HCT116 (cell line): ENCODE measurements at regions not wholly inside any gene's neighbourhood (a gene's known extent, or its start where the extent isn't known, plus 50 kb on each side); places are given as distances from the start of the nearest gene placed in this dataset.

ENCODE experiments used
- ATAC-seq: fragments of 200-7000 bp; cut with Tn5 transposase; 2 replicates; pipeline ENCODE4 v1.9.1; 2020; ENCODE audit warnings: mild to moderate bottlenecking, moderate library complexity
- BruUV-seq: library from RNA; stranded (reverse); fragments of 400-500 nt; replicated peaks from 2 replicates; lab custom pipeline; 2021; lab: Mats Ljungman, UMichigan
- CTCF ChIA-PET: fragments of 300-600 bp; sonication (Branson Sonifier 250); formaldehyde crosslinking; loops from one replicate; lab custom pipeline; 2021; ENCODE audit warnings: antibody characterized with exemption; lab: Charles Lee
- POLR2A ChIA-PET: fragments of 300-600, 350-600 bp; sonication (Branson Sonifier 250); formaldehyde crosslinking; loops from one replicate; lab custom pipeline; 2021; ENCODE audit warnings: antibody characterized with exemption; lab: Charles Lee
- RAD21 ChIA-PET, 2 experiments: fragments of 300-600 bp; sonication (Branson Sonifier 250); formaldehyde crosslinking; loops; one replicate each; lab custom pipeline; 2023; ENCODE audit warnings: low total read pairs in 2 of 2; ENCODE audit not compliant: uncharacterized antibody in 2 of 2, unreplicated experiment in 2 of 2, low non-redundant PET in 1 of 2; lab: Charles Lee
- DNase-seq: peaks from one replicate; pipeline ENCODE4 v3.0.0-alpha.2; 2010; ENCODE audit warnings: low read depth, low spot score
- H2AFZ ChIP-seq: fragments of 200-600 bp; shearing (Covaris generic), sonication (generic); 2 replicates; pipeline ENCODE4 v1.6.1; 2017; ENCODE audit warnings: low read depth, mixed run types, mixed read lengths, antibody characterized with exemption, low read length; ENCODE audit not compliant: poor library complexity, severe bottlenecking
- H3K27ac ChIP-seq: 2 replicates; pipeline ENCODE4 v1.5.1; 2012; ENCODE audit warnings: low read depth, low read length
- H3K27me3 ChIP-seq: fragments of 200-600 bp; sonication (generic); 2 replicates; pipeline ENCODE4 v1.6.1; 2016; ENCODE audit warnings: mixed run types, low read length, mixed read lengths; ENCODE audit not compliant: insufficient read depth
- H3K36me3 ChIP-seq, 2 experiments: fragments of 200-500 bp in 1 of 2; fragments of 200-600 bp in 1 of 2; sonication (Bioruptor generic) in 1 of 2; sonication (generic) in 1 of 2; 2 replicates each; pipeline versions ENCODE4 v1.5.1 to v1.6.1; 2014 to 2016; ENCODE audit warnings: low read length in 2 of 2, inconsistent platforms in 1 of 2, mixed read lengths in 1 of 2, mixed run types in 1 of 2; ENCODE audit not compliant: insufficient read depth in 2 of 2, control insufficient read depth in 1 of 2
- H3K4me1 ChIP-seq, 2 experiments: fragments of 200-600 bp in 1 of 2; sonication (generic) in 1 of 2; 2 replicates each; pipeline versions ENCODE4 v1.5.1 to v1.6.1; 2012 to 2017; ENCODE audit warnings: low read length in 2 of 2, inconsistent platforms in 1 of 2, mild to moderate bottlenecking in 1 of 2, mixed read lengths in 1 of 2, mixed run types in 1 of 2, moderate library complexity in 1 of 2; ENCODE audit not compliant: insufficient read depth in 2 of 2, control insufficient read depth in 1 of 2
- H3K4me2 ChIP-seq: fragments of 200-600 bp; sonication (generic); 2 replicates; pipeline ENCODE4 v1.6.1; 2017; ENCODE audit warnings: mixed run types, low read length, mixed read lengths
- H3K4me3 ChIP-seq, 2 experiments: fragments of 200-600 bp in 1 of 2; sonication (generic) in 1 of 2; replicated peaks in 1 of 2; 2 replicates each; pipeline ENCODE4 v1.5.1; 2011 to 2016; ENCODE audit warnings: low read length in 2 of 2, control low read depth in 1 of 2, low read depth in 1 of 2, mild to moderate bottlenecking in 1 of 2, mixed read lengths in 1 of 2, mixed run types in 1 of 2
- H3K79me2 ChIP-seq: fragments of 200-600 bp; sonication (generic); 2 replicates; pipeline ENCODE4 v1.6.1; 2017; ENCODE audit warnings: mild to moderate bottlenecking, mixed run types, low read length, moderate library complexity, mixed read lengths; ENCODE audit not compliant: insufficient read depth
- H3K9ac ChIP-seq: fragments of 200-600 bp; sonication (generic); 2 replicates; pipeline ENCODE4 v1.6.1; 2016; ENCODE audit warnings: low read length, mixed read lengths
- H3K9me2 ChIP-seq: fragments of 200-600 bp; sonication (generic), shearing (Covaris generic); 2 replicates; pipeline ENCODE4 v1.6.1; 2017; ENCODE audit warnings: mixed run types, mild to moderate bottlenecking, moderate library complexity; ENCODE audit not compliant: insufficient read depth
- H3K9me3 ChIP-seq, 2 experiments: fragments of 200-500 bp in 1 of 2; fragments of 200-600 bp in 1 of 2; sonication (Bioruptor generic) in 1 of 2; sonication (generic) in 1 of 2; 2 replicates each; pipeline ENCODE4 v1.6.1; 2014 to 2017; ENCODE audit warnings: low read length in 2 of 2, mixed read lengths in 2 of 2, inconsistent platforms in 1 of 2, low read depth in 1 of 2, mild to moderate bottlenecking in 1 of 2, mixed run types in 1 of 2, moderate library complexity in 1 of 2; ENCODE audit not compliant: control insufficient read depth in 1 of 2, insufficient read depth in 1 of 2
- H4K20me1 ChIP-seq: fragments of 200-600 bp; sonication (generic), shearing (Covaris generic); 2 replicates; pipeline ENCODE4 v1.6.1; 2017; ENCODE audit warnings: mixed run types, mild to moderate bottlenecking, moderate library complexity; ENCODE audit not compliant: insufficient read depth
- ATF3 ChIP-seq: IDR thresholded peaks from 2 replicates; pipeline ENCODE4 v1.6.1; 2012
- EZH2phosphoT487 ChIP-seq: fragments of 200-600 bp; IDR thresholded peaks from 2 replicates; pipeline ENCODE4 v1.6.1; 2018; ENCODE audit warnings: antibody characterized with exemption, borderline replicate concordance
- FOSL1 ChIP-seq: IDR thresholded peaks from 2 replicates; pipeline ENCODE4 v1.6.1; 2012; ENCODE audit warnings: low read depth
- RAD21 ChIP-seq: IDR thresholded peaks from 2 replicates; pipeline ENCODE4 v1.6.1; 2012; ENCODE audit warnings: low read depth, mild to moderate bottlenecking
- REST ChIP-seq: IDR thresholded peaks from 2 replicates; pipeline ENCODE4 v1.6.1; 2012; ENCODE audit warnings: low read depth
- SP1 ChIP-seq: IDR thresholded peaks from 2 replicates; pipeline ENCODE4 v1.6.1; 2012; ENCODE audit warnings: low read depth
- SRF ChIP-seq: IDR thresholded peaks from 2 replicates; pipeline ENCODE4 v1.6.1; 2012; ENCODE audit warnings: low read depth
- YY1 ChIP-seq: IDR thresholded peaks from 2 replicates; pipeline ENCODE4 v1.6.1; 2011; ENCODE audit warnings: low read length, low read depth, moderate library complexity, mild to moderate bottlenecking; ENCODE audit not compliant: insufficient replicate concordance; ENCODE audit errors: extremely low read depth
- ZBTB33 ChIP-seq: IDR thresholded peaks from 2 replicates; pipeline ENCODE4 v1.6.1; 2011; ENCODE audit warnings: mild to moderate bottlenecking, low read length, moderate library complexity; ENCODE audit not compliant: insufficient replicate concordance; ENCODE audit errors: extremely low read depth
- ZNF274 ChIP-seq: fragments of 200-500 bp; sonication (Bioruptor generic); IDR thresholded peaks from 2 replicates; pipeline ENCODE4 v1.6.1; 2014; ENCODE audit warnings: mild to moderate bottlenecking, low read depth, low read length, inconsistent platforms
- intact Hi-C: fragments of 100-400 bp; cut with micrococcal nuclease; formaldehyde crosslinking; loops from 2 replicates; pipeline ENCODE4 v1.10.0; 2022
- TF ChIP-seq, protein P1 (sequence below), 3 experiments: fragments of 200-600 bp in 1 of 3; sonication (generic) in 1 of 3; IDR thresholded peaks in 2 of 3; conservative IDR thresholded peaks in 1 of 3; 2 replicates each; pipeline ENCODE4 v1.5.1; 2012 to 2017; ENCODE audit warnings: low read depth in 2 of 3, low read length in 2 of 3, antibody characterized with exemption in 1 of 3, borderline replicate concordance in 1 of 3, control low read depth in 1 of 3, mild to moderate bottlenecking in 1 of 3, mixed read lengths in 1 of 3, mixed run types in 1 of 3, moderate library complexity in 1 of 3; ENCODE audit not compliant: insufficient read depth in 1 of 3

GRCh38 chr11:116577956-116578355 lies 194.8 kb downstream of the BUD13 start (continued):
- TF ChIP-seq REST = no peak
- no peak for TF ChIP-seq ZBTB33
- no peak for TF ChIP-seq YY1
- no peak for TF ChIP-seq SP1

GRCh38 chr11:116577273-116577672 lies 195.5 kb downstream of the BUD13 start:
- no peaks in the 10 kb centered on the region for H4K20me1 ChIP-seq
- H3K4me2 ChIP-seq = no peak overlapping the region
- H3K9ac ChIP-seq = no peak overlapping the region
- no peaks in the 10 kb centered on the region for H3K36me3 ChIP-seq
- H3K27me3 ChIP-seq = peaks cover 33% of the 10 kb centered on the region
- ATAC-seq = no peak
- intact Hi-C loops = no loop called here
- no peak overlapping the region for H3K4me3 ChIP-seq
- no peaks in the 10 kb centered on the region for H3K4me1 ChIP-seq
- ChIA-PET RAD21 (no interaction called here), CTCF (no interaction called here), POLR2A (no interaction called here)
- no peaks in the 10 kb centered on the region for H3K9me3 ChIP-seq
- H3K9me2 ChIP-seq = no peaks in the 10 kb centered on the region
- no peak for DNase-seq
- no peak overlapping the region for H3K27ac ChIP-seq
- H3K79me2 ChIP-seq = no peaks in the 10 kb centered on the region
- no peak for TF ChIP-seq RAD21
- TF ChIP-seq, protein P1, sequence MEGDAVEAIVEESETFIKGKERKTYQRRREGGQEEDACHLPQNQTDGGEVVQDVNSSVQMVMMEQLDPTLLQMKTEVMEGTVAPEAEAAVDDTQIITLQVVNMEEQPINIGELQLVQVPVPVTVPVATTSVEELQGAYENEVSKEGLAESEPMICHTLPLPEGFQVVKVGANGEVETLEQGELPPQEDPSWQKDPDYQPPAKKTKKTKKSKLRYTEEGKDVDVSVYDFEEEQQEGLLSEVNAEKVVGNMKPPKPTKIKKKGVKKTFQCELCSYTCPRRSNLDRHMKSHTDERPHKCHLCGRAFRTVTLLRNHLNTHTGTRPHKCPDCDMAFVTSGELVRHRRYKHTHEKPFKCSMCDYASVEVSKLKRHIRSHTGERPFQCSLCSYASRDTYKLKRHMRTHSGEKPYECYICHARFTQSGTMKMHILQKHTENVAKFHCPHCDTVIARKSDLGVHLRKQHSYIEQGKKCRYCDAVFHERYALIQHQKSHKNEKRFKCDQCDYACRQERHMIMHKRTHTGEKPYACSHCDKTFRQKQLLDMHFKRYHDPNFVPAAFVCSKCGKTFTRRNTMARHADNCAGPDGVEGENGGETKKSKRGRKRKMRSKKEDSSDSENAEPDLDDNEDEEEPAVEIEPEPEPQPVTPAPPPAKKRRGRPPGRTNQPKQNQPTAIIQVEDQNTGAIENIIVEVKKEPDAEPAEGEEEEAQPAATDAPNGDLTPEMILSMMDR (IDR thresholded peaks at IDR 0.05 in 2 of 3, conservative IDR thresholded peaks at IDR 0.05 in 1 of 3; ENCODE audit: borderline replicate concordance in 1 of 3, insufficient read depth in 1 of 3, low read depth in 2 of 3, low read length in 2 of 3) = no peak
- TF ChIP-seq ZBTB33 = no peak
- no peak for TF ChIP-seq SP1
- no peak for TF ChIP-seq ZNF274
- TF ChIP-seq EZH2phosphoT487 = no peak
- no peak for TF ChIP-seq ATF3
- no peak for TF ChIP-seq SRF
- no peak for TF ChIP-seq FOSL1
- TF ChIP-seq, all 23 proteins: peak for 0
- no peak overlapping the region for H2AFZ ChIP-seq
- BruUV-seq = no TSS peak
